ENCODE measurements at regions not wholly inside any gene's neighbourhood (a gene's known extent, or its start where the extent isn't known, plus 50 kb on each side); places are given as distances from the start of the nearest gene placed in this dataset.

DNA sequence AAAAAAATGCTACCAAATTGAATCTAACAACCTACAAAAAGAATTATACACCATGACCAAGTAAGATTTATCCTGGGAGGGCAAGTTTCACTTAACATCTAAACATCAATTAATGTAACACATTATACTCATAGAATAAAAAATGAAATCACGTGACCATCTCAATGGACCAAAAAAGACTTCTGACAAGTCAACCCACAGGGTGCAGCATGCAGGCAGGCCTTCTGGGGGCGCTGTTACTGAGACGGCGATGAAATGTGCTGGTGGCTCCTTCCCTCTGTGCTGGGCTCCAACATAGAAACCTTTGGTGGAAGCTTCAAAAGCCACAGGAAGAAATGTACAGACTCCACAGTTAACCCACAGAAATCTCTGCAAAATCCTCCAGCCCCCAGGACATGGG lies 103.1 kb downstream of the INHBA start:
- TF ChIP-seq, protein P1, sequence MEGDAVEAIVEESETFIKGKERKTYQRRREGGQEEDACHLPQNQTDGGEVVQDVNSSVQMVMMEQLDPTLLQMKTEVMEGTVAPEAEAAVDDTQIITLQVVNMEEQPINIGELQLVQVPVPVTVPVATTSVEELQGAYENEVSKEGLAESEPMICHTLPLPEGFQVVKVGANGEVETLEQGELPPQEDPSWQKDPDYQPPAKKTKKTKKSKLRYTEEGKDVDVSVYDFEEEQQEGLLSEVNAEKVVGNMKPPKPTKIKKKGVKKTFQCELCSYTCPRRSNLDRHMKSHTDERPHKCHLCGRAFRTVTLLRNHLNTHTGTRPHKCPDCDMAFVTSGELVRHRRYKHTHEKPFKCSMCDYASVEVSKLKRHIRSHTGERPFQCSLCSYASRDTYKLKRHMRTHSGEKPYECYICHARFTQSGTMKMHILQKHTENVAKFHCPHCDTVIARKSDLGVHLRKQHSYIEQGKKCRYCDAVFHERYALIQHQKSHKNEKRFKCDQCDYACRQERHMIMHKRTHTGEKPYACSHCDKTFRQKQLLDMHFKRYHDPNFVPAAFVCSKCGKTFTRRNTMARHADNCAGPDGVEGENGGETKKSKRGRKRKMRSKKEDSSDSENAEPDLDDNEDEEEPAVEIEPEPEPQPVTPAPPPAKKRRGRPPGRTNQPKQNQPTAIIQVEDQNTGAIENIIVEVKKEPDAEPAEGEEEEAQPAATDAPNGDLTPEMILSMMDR (IDR thresholded peaks at IDR 0.05; ENCODE audit: extremely low read depth, low read depth, low read length): peak; percentile 26
- Histone ChIP-seq H3K9me3 (ENCODE audit: low read depth, low read length) (no peaks in the 10 kb centered on the region), H3K79me2 (ENCODE audit: insufficient read depth, low read length) (no peaks in the 10 kb centered on the region), H3K4me2 (ENCODE audit: insufficient read depth, low read length) (no peak overlapping the region), H3K36me3 (ENCODE audit: insufficient read depth, low read length) (no peaks in the 10 kb centered on the region), H3K27me3 (ENCODE audit: insufficient read depth, low read length) (no peaks in the 10 kb centered on the region), H3K27ac (ENCODE audit: low read depth, low read length) (no peak overlapping the region), H2AFZ (ENCODE audit: low read length) (no peak overlapping the region), H3K4me3 (ENCODE audit: insufficient read depth, low read length) (no peak overlapping the region), H4K20me1 (ENCODE audit: insufficient read depth, low read length) (no peaks in the 10 kb centered on the region), H3K4me1 (ENCODE audit: insufficient read depth, low read length) (no peaks in the 10 kb centered on the region)
- no peak for DNase-seq (ENCODE audit: insufficient read length, low spot score, missing footprints)

DNA sequence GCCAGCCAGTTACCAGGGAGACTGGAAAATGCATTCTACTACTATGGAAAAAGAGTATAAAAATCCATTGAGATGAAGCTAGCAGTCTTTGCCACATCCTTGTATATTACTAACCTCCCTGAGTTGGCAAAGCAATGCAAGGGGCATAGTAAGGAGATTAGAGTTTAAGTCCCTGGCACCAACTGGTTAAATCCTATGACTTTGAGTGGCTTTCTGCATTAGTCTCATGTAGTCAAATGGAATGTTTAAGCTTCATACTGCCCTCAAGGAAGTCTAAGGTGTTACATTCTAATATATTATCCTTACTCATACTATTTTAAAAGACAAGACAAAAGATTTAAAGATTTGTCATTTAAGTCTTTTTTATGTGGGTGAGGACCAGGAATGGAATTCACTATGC lies 110.1 kb downstream of the INHBA start:
- TF ChIP-seq, protein P1 (IDR thresholded peaks at IDR 0.05; ENCODE audit: extremely low read depth, low read depth, low read length): no peak
- no peaks in the 10 kb centered on the region for H3K4me1 ChIP-seq (ENCODE audit: insufficient read depth, low read length)
- no peak overlapping the region for H3K4me2 ChIP-seq (ENCODE audit: insufficient read depth, low read length)
- no peak overlapping the region for H3K27ac ChIP-seq (ENCODE audit: low read depth, low read length)
- no peak overlapping the region for H2AFZ ChIP-seq (ENCODE audit: low read length)
- no peaks in the 10 kb centered on the region for H3K79me2 ChIP-seq (ENCODE audit: insufficient read depth, low read length)
- H3K27me3 ChIP-seq (ENCODE audit: insufficient read depth, low read length): no peaks in the 10 kb centered on the region
- H3K36me3 ChIP-seq (ENCODE audit: insufficient read depth, low read length): no peaks in the 10 kb centered on the region
- no peaks in the 10 kb centered on the region for H3K9me3 ChIP-seq (ENCODE audit: low read depth, low read length)
- DNase-seq (ENCODE audit: insufficient read length, low spot score, missing footprints): no peak
- no peaks in the 10 kb centered on the region for H4K20me1 ChIP-seq (ENCODE audit: insufficient read depth, low read length)
- H3K4me3 ChIP-seq (ENCODE audit: insufficient read depth, low read length): no peak overlapping the region

DNA sequence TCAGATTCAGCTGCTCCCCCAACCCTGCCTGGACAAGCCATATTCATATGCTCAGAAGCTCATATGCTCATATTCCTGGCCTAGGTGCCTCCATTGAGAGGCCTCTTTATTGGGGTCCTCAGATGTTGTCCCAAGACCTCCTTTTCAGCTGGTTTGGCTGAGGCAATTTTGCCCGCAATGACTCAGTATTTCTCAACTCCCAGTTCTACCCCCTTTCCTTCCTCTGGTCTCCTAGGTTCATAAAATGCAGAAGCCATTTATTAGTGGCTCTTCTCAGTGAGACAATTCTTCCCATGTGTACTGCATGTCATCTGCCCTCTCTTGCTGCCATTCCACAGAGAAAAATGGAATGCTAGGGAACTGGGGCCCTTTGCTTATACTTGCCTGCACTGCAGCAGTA lies 110.7 kb downstream of the INHBA start:
- TF ChIP-seq, protein P1 (IDR thresholded peaks at IDR 0.05; ENCODE audit: extremely low read depth, low read depth, low read length): no peak
- Histone ChIP-seq H3K27ac (ENCODE audit: low read depth, low read length) (no peak overlapping the region), H3K4me1 (ENCODE audit: insufficient read depth, low read length) (no peaks in the 10 kb centered on the region), H2AFZ (ENCODE audit: low read length) (no peak overlapping the region), H3K4me2 (ENCODE audit: insufficient read depth, low read length) (no peak overlapping the region), H4K20me1 (ENCODE audit: insufficient read depth, low read length) (no peaks in the 10 kb centered on the region), H3K79me2 (ENCODE audit: insufficient read depth, low read length) (no peaks in the 10 kb centered on the region), H3K36me3 (ENCODE audit: insufficient read depth, low read length) (no peaks in the 10 kb centered on the region), H3K9me3 (ENCODE audit: low read depth, low read length) (no peaks in the 10 kb centered on the region), H3K4me3 (ENCODE audit: insufficient read depth, low read length) (no peak overlapping the region), H3K27me3 (ENCODE audit: insufficient read depth, low read length) (no peaks in the 10 kb centered on the region)
- no peak for DNase-seq (ENCODE audit: insufficient read length, low spot score, missing footprints)

DNA sequence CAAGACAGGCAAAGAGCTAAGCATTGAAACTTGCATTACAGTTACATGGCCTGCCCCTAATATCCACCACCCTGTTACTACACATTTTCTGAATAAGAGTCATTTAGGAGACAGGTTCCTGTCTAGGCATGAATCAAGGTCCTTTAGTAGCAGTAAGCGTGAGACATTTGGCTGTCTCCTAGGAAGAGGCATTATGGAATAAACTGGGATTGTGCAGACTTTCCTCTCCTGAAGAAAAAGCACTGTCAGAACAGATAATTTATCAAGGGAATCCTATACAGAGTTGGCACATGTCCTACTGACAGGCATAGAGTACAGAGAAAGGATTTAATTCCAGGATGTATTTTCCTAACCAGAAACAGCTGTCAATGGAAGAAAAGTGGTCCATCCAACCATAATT lies 111.9 kb downstream of the INHBA start:
- Histone ChIP-seq H3K79me2 (ENCODE audit: insufficient read depth, low read length) (no peaks in the 10 kb centered on the region), H3K9me3 (ENCODE audit: low read depth, low read length) (no peaks in the 10 kb centered on the region), H3K36me3 (ENCODE audit: insufficient read depth, low read length) (no peaks in the 10 kb centered on the region), H3K27ac (ENCODE audit: low read depth, low read length) (no peak overlapping the region), H2AFZ (ENCODE audit: low read length) (no peak overlapping the region), H3K4me2 (ENCODE audit: insufficient read depth, low read length) (no peak overlapping the region), H3K4me1 (ENCODE audit: insufficient read depth, low read length) (no peaks in the 10 kb centered on the region), H3K27me3 (ENCODE audit: insufficient read depth, low read length) (no peaks in the 10 kb centered on the region), H4K20me1 (ENCODE audit: insufficient read depth, low read length) (no peaks in the 10 kb centered on the region), H3K4me3 (ENCODE audit: insufficient read depth, low read length) (no peak overlapping the region)
- TF ChIP-seq, protein P1 (IDR thresholded peaks at IDR 0.05; ENCODE audit: extremely low read depth, low read depth, low read length): no peak
- no peak for DNase-seq (ENCODE audit: insufficient read length, low spot score, missing footprints)

Measured in osteoblast (primary cell).